IMR-90 (cell line): ENCODE measurements at regions not wholly inside any gene's neighbourhood (a gene's known extent, or its start where the extent isn't known, plus 50 kb on each side); places are given as distances from the start of the nearest gene placed in this dataset.

Experiments used
- BHLHE40 ChIP-seq: fragments of 150-350 bp; IDR thresholded peaks from 2 replicates; pipeline ENCODE4 v1.6.1; 2016; ENCODE audit warnings: mild to moderate bottlenecking, low read depth, low read length
- POLR2A ChIP-seq: IDR thresholded peaks from 2 replicates; pipeline ENCODE4 v1.6.1; 2012; ENCODE audit warnings: mild to moderate bottlenecking, low read depth, low read length
- RCOR1 ChIP-seq: IDR thresholded peaks from 2 replicates; pipeline ENCODE4 v1.6.1; 2012; ENCODE audit warnings: mild to moderate bottlenecking, low read length, improper control_type of control experiment; ENCODE audit not compliant: insufficient replicate concordance
- RFX5 ChIP-seq: IDR thresholded peaks from 2 replicates; pipeline ENCODE4 v1.8.0; 2012; ENCODE audit warnings: low read depth, mild to moderate bottlenecking, low read length, moderate library complexity
- SMC3 ChIP-seq: fragments of 150-350 bp; IDR thresholded peaks from 2 replicates; pipeline ENCODE4 v1.6.1; 2016; ENCODE audit warnings: low read depth, mild to moderate bottlenecking, antibody characterized with exemption, low read length, moderate library complexity
- TF ChIP-seq, protein P1 (sequence below): conservative IDR thresholded peaks from 2 replicates; pipeline ENCODE4 v1.5.1; 2012; ENCODE audit warnings: mild to moderate bottlenecking, low read depth, low read length, improper control_type of control experiment
- TF ChIP-seq, protein P2 (sequence below): fragments of 150-350 bp; IDR thresholded peaks from 2 replicates; pipeline ENCODE4 v1.6.1; 2016; ENCODE audit warnings: low read depth, mild to moderate bottlenecking, low read length, moderate library complexity, borderline replicate concordance

DNA sequence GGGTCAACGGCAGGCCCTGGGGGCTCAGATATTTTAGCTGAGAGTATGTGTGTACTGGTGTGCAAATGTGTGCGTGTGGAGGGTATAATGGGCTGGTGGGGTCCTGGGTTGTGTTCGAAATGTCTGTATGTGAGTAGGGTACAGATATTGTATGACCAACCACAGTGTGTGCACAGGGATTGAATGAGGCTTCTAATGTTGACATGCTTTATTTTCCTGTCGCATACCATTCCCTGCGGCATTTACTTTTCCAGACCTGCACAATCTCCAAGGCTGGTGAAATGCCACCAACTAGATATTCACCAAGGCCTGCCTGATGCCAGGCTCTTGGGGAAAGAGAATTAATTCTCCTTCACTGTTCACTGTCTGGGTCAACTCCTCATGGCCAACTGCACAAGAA is 441.4 kb upstream of the SULF2 start:
- TF ChIP-seq, protein P1, sequence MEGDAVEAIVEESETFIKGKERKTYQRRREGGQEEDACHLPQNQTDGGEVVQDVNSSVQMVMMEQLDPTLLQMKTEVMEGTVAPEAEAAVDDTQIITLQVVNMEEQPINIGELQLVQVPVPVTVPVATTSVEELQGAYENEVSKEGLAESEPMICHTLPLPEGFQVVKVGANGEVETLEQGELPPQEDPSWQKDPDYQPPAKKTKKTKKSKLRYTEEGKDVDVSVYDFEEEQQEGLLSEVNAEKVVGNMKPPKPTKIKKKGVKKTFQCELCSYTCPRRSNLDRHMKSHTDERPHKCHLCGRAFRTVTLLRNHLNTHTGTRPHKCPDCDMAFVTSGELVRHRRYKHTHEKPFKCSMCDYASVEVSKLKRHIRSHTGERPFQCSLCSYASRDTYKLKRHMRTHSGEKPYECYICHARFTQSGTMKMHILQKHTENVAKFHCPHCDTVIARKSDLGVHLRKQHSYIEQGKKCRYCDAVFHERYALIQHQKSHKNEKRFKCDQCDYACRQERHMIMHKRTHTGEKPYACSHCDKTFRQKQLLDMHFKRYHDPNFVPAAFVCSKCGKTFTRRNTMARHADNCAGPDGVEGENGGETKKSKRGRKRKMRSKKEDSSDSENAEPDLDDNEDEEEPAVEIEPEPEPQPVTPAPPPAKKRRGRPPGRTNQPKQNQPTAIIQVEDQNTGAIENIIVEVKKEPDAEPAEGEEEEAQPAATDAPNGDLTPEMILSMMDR: no peak
- TF ChIP-seq POLR2A: no peak
- TF ChIP-seq SMC3: no peak
- TF ChIP-seq RCOR1: no peak
- no peak for TF ChIP-seq RFX5
- TF ChIP-seq, protein P2, sequence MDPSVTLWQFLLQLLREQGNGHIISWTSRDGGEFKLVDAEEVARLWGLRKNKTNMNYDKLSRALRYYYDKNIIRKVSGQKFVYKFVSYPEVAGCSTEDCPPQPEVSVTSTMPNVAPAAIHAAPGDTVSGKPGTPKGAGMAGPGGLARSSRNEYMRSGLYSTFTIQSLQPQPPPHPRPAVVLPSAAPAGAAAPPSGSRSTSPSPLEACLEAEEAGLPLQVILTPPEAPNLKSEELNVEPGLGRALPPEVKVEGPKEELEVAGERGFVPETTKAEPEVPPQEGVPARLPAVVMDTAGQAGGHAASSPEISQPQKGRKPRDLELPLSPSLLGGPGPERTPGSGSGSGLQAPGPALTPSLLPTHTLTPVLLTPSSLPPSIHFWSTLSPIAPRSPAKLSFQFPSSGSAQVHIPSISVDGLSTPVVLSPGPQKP: no peak
- no peak for TF ChIP-seq BHLHE40
